Adrenal gland (tissue), 5 donors: ENCODE measurements at regions not wholly inside any gene's neighbourhood (a gene's known extent, or its start where the extent isn't known, plus 50 kb on each side); places are given as distances from the start of the nearest gene placed in this dataset.

Experiments used
- CTCF ChIP-seq, 6 experiments: fragments of 450-650 bp in 4 of 6; fragments of 200-600 bp in 2 of 6; sonication (generic) in 1 of 6; IDR thresholded peaks; 1 replicate in 5 of 6; 2 replicates in 1 of 6; pipeline versions ENCODE4 v1.5.1 to v1.8.0; 2016 to 2021; ENCODE audit warnings: antibody characterized with exemption in 6 of 6, mild to moderate bottlenecking in 2 of 6, moderate library complexity in 1 of 6
- POLR2A ChIP-seq, 2 donors: fragments of 450-650 bp; IDR thresholded peaks; one replicate each; pipeline ENCODE4 v1.6.1; 2017; ENCODE audit warnings: antibody characterized with exemption in 2 of 2, mild to moderate bottlenecking in 2 of 2, moderate library complexity in 1 of 2
- donor health status: DM: no; HTN: no; CAD: no.

- TF ChIP-seq CTCF (IDR thresholded peaks at IDR 0.05), result no peak
- no peak for TF ChIP-seq POLR2A (IDR thresholded peaks at IDR 0.05)
Observed at GRCh38 chr7:153496257-153496656, 555.9 kb upstream of the DPP6 start.
